SK-N-SH (cell line): ENCODE measurements at regions not wholly inside any gene's neighbourhood (a gene's known extent, or its start where the extent isn't known, plus 50 kb on each side); places are given as distances from the start of the nearest gene placed in this dataset.

ENCODE experiments used
- CTCF ChIA-PET: fragments of 300-600, 350-600 bp; formaldehyde crosslinking; extraction: SDS; loops from one replicate; lab custom pipeline; 2021; lab: Yijun Ruan, JAX
- POLR2A ChIA-PET: fragments of 350-600 bp; sonication (Branson Sonifier 250); formaldehyde crosslinking; extraction: SDS; loops from one replicate; lab custom pipeline; 2020; ENCODE audit warnings: antibody characterized with exemption, inconsistent platforms; lab: Yijun Ruan, JAX
- DNase-seq: peaks from one replicate; pipeline ENCODE4 v3.0.0; 2012
- H2AFZ ChIP-seq: fragments of 200-600 bp; sonication (generic); 2 replicates; pipeline ENCODE4 v1.8.1; 2016; ENCODE audit warnings: antibody characterized with exemption, mild to moderate bottlenecking, low read depth
- H3F3A ChIP-seq: fragments of 200-600 bp; sonication (generic); replicated peaks from 2 replicates; pipeline ENCODE3; 2016; ENCODE audit warnings: antibody characterized with exemption, mild to moderate bottlenecking; ENCODE audit not compliant: insufficient read depth
- H3K27ac ChIP-seq, 2 experiments: fragments of 200-500 bp in 1 of 2; fragments of 200-600 bp in 1 of 2; sonication (Bioruptor generic) in 1 of 2; sonication (generic), shearing (Covaris generic) in 1 of 2; 2 replicates each; pipeline versions ENCODE4 v1.5.1 to v1.6.1; 2014 to 2016; ENCODE audit warnings: low read depth in 2 of 2, inconsistent platforms in 1 of 2, low read length in 1 of 2, mild to moderate bottlenecking in 1 of 2, mixed read lengths in 1 of 2
- H3K27me3 ChIP-seq: fragments of 200-600 bp; sonication (generic), shearing (Covaris generic); 2 replicates; pipeline ENCODE4 v1.6.1; 2016; ENCODE audit warnings: mixed run types; ENCODE audit not compliant: insufficient read depth
- H3K36me3 ChIP-seq, 2 experiments: fragments of 200-500 bp in 1 of 2; fragments of 200-600 bp in 1 of 2; sonication (Bioruptor generic) in 1 of 2; sonication (generic) in 1 of 2; replicated peaks in 1 of 2; 2 replicates each; pipeline versions ENCODE3 to v1.5.1; 2014 to 2016; ENCODE audit warnings: low read length in 1 of 2, mild to moderate bottlenecking in 1 of 2; ENCODE audit not compliant: insufficient read depth in 2 of 2, control insufficient read depth in 1 of 2
- H3K4me1 ChIP-seq, 2 experiments: fragments of 200-500 bp in 1 of 2; fragments of 200-600 bp in 1 of 2; sonication (Bioruptor generic) in 1 of 2; sonication (generic), shearing (Covaris generic) in 1 of 2; 2 replicates each; pipeline versions ENCODE4 v1.5.1 to v1.6.1; 2014 to 2016; ENCODE audit warnings: low read depth in 1 of 2, low read length in 1 of 2, mixed run types in 1 of 2; ENCODE audit not compliant: insufficient read depth in 2 of 2, control insufficient read depth in 1 of 2
- H3K4me2 ChIP-seq: fragments of 200-600 bp; sonication (generic), shearing (Covaris generic); 2 replicates; pipeline ENCODE4 v1.6.1; 2017; ENCODE audit warnings: mixed run types
- H3K4me3 ChIP-seq, 2 experiments: fragments of 200-500 bp in 1 of 2; fragments of 200-600 bp in 1 of 2; sonication (Bioruptor generic) in 1 of 2; sonication (generic), shearing (Covaris generic) in 1 of 2; 2 replicates each; pipeline versions ENCODE4 v1.5.1 to v1.8.1; 2014 to 2016; ENCODE audit warnings: low read depth in 2 of 2, inconsistent platforms in 1 of 2, low read length in 1 of 2, mild to moderate bottlenecking in 1 of 2, mixed read lengths in 1 of 2, moderate library complexity in 1 of 2
- H3K79me2 ChIP-seq: fragments of 200-600 bp; sonication (generic); 2 replicates; pipeline ENCODE4 v1.8.1; 2017; ENCODE audit warnings: mild to moderate bottlenecking; ENCODE audit not compliant: insufficient read depth
- H3K9ac ChIP-seq: fragments of 200-600 bp; sonication (generic); 2 replicates; pipeline ENCODE4 v1.6.1; 2017; ENCODE audit warnings: mixed run types
- H3K9me2 ChIP-seq: fragments of 200-600 bp; sonication (generic); 2 replicates; pipeline ENCODE4 v1.6.1; 2017; ENCODE audit warnings: mixed run types
- H3K9me3 ChIP-seq: fragments of 200-600 bp; sonication (generic); 2 replicates; pipeline ENCODE4 v1.6.1; 2017; ENCODE audit warnings: mixed run types, mild to moderate bottlenecking, moderate library complexity
- H4K20me1 ChIP-seq: fragments of 200-600 bp; sonication (generic); 2 replicates; pipeline ENCODE4 v1.6.1; 2017; ENCODE audit warnings: mild to moderate bottlenecking, mixed run types; ENCODE audit not compliant: insufficient read depth
- CHD2 ChIP-seq: fragments of 150-350 bp; IDR thresholded peaks from 2 replicates; pipeline ENCODE4 v1.6.1; 2018; ENCODE audit warnings: low read length; ENCODE audit not compliant: partially characterized antibody
- EP300 ChIP-seq, 2 experiments: IDR thresholded peaks; 2 replicates each; pipeline versions ENCODE4 v1.4.0 to v1.6.1; 2012; ENCODE audit warnings: borderline replicate concordance in 1 of 2, low read depth in 1 of 2, low read length in 1 of 2
- EZH2phosphoT487 ChIP-seq: fragments of 200-600 bp; sonication (generic); IDR thresholded peaks from 2 replicates; pipeline ENCODE4 v1.6.1; 2017; ENCODE audit warnings: low read depth, mixed run types, mild to moderate bottlenecking, antibody characterized with exemption, moderate library complexity, borderline replicate concordance
- FOSL2 ChIP-seq: IDR thresholded peaks from 2 replicates; pipeline ENCODE4 v1.4.0; 2012; ENCODE audit warnings: low read depth, mild to moderate bottlenecking, moderate library complexity, borderline replicate concordance
- FOXJ3 ChIP-seq: sonication (generic); formaldehyde crosslinking; IDR thresholded peaks from 2 replicates; pipeline ENCODE4 v1.5.1; 2020; ENCODE audit warnings: mild to moderate bottlenecking, missing genetic modification reagents
- GABPA ChIP-seq: IDR thresholded peaks from 2 replicates; pipeline ENCODE4 v1.4.0; 2012; ENCODE audit warnings: low read depth, mild to moderate bottlenecking
- GATA2 ChIP-seq: sonication (generic); formaldehyde crosslinking; IDR thresholded peaks from 2 replicates; pipeline ENCODE4 v1.5.0; 2020; ENCODE audit warnings: mild to moderate bottlenecking, missing genetic modification reagents
- IRF3 ChIP-seq: fragments of 150-350 bp; IDR thresholded peaks from 2 replicates; pipeline ENCODE4 v1.6.1; 2016; ENCODE audit warnings: mild to moderate bottlenecking, low read depth, low read length
- MAX ChIP-seq: IDR thresholded peaks from 2 replicates; pipeline ENCODE4 v1.4.0; 2012; ENCODE audit warnings: low read depth
- MEF2A ChIP-seq: IDR thresholded peaks from 2 replicates; pipeline ENCODE4 v1.4.0; 2012; ENCODE audit warnings: low read depth, borderline replicate concordance
- MXI1 ChIP-seq: IDR thresholded peaks from 2 replicates; pipeline ENCODE4 v1.6.1; 2012; ENCODE audit warnings: mild to moderate bottlenecking, low read depth, low read length, improper control_type of control experiment
- NFIC ChIP-seq: IDR thresholded peaks from 2 replicates; pipeline ENCODE4 v1.4.0; 2012; ENCODE audit warnings: borderline replicate concordance
- RFX5 ChIP-seq: IDR thresholded peaks from 2 replicates; pipeline ENCODE4 v1.6.1; 2012; ENCODE audit warnings: mild to moderate bottlenecking, improper control_type of control experiment, low read length
- SMC3 ChIP-seq: IDR thresholded peaks from 2 replicates; pipeline ENCODE4 v1.6.1; 2012; ENCODE audit warnings: low read depth, low read length, improper control_type of control experiment
- TAF1 ChIP-seq: IDR thresholded peaks from 2 replicates; pipeline ENCODE4 v1.6.1; 2012; ENCODE audit warnings: low read depth, mild to moderate bottlenecking, low read length, moderate library complexity, borderline replicate concordance
- TCF12 ChIP-seq: IDR thresholded peaks from 2 replicates; pipeline ENCODE4 v1.4.0; 2012
- YY1 ChIP-seq: IDR thresholded peaks from 2 replicates; pipeline ENCODE4 v1.4.0; 2012; ENCODE audit warnings: low read depth, mild to moderate bottlenecking
- ZBTB33 ChIP-seq: IDR thresholded peaks from 2 replicates; pipeline ENCODE4 v1.4.0; 2012; ENCODE audit warnings: low read depth, borderline replicate concordance
- WGBS: methylation state at CpG from one replicate; pipeline ENCODE4 v1.1.6; 2017; ENCODE audit warnings: low lambda C conversion rate; 5-methylcytosine and 5-hydroxymethylcytosine counted together
- TF ChIP-seq, protein P1 (sequence below): fragments of 200-600 bp; sonication (generic); IDR thresholded peaks from 2 replicates; pipeline ENCODE4 v1.6.1; 2017; ENCODE audit warnings: antibody characterized with exemption, mild to moderate bottlenecking, moderate library complexity
- TF ChIP-seq, protein P2 (sequence below): IDR thresholded peaks from 2 replicates; pipeline ENCODE4 v1.6.1; 2012; ENCODE audit warnings: mild to moderate bottlenecking, low read depth, low read length, moderate library complexity

- no peak for TF ChIP-seq EP300 (IDR thresholded peaks at IDR 0.05; ENCODE audit: borderline replicate concordance in 1 of 2, low read depth in 1 of 2, low read length in 1 of 2)
- TF ChIP-seq, all 33 proteins: peak for 0
Measured at GRCh38 chr2:51224790-51225189, 192.9 kb upstream of the NRXN1 start (continued).

DNA sequence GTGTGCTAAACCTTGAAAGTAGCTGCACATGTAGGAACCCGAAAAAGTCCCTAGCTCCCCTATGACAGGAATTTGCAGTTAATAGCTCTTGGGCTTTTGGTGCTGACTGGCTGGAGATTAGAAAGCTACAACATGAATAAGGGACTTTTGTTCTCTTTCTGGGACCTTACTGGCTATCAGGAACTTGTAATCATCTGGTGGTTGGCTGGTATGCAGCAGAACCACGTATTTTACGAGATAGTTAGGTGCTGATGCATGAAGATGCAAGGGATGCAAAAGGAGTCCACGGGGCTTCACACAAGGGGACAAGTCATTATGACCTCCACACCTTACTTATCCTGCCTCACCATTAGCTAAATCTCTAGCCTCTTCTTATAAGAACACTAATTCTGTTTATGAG, 190.2 kb upstream of the NRXN1 start:
- Histone ChIP-seq H4K20me1 (no peaks in the 10 kb centered on the region), H3F3A (no peaks in the 10 kb centered on the region), H3K9me3 (no peaks in the 10 kb centered on the region), H3K79me2 (no peaks in the 10 kb centered on the region), H3K36me3 (no peaks in the 10 kb centered on the region), H3K27me3 (no peaks in the 10 kb centered on the region), H3K4me2 (no peak overlapping the region), H3K4me3 (no peak overlapping the region), H3K4me1 (no peaks in the 10 kb centered on the region), H2AFZ (no peak overlapping the region), H3K9me2 (no peaks in the 10 kb centered on the region), H3K27ac (no peak overlapping the region), H3K9ac (no peak overlapping the region)
- ChIA-PET CTCF (no interaction called here), POLR2A (interaction anchor here (0.6 kb wide), 1 partner anchor 8 kb away, joined by 3 read pairs; no protein-coding TSS in a partner anchor)
- 9% methylated on average over 4 of the region's 4 CpGs for WGBS
- TF ChIP-seq GATA2 (no peak), SMC3 (no peak), GABPA (no peak), IRF3 (no peak), CHD2 (no peak), TCF12 (no peak), ZBTB33 (no peak), MEF2A (no peak), EZH2phosphoT487 (no peak), MAX (no peak), FOSL2 (no peak), EP300 (IDR thresholded peaks at IDR 0.05; ENCODE audit: borderline replicate concordance in 1 of 2, low read depth in 1 of 2, low read length in 1 of 2) (no peak), MXI1 (no peak), RFX5 (no peak), YY1 (no peak), FOXJ3 (CRISPR knock-in tag) (no peak), NFIC (no peak), TAF1 (no peak)
- TF ChIP-seq, protein P1, sequence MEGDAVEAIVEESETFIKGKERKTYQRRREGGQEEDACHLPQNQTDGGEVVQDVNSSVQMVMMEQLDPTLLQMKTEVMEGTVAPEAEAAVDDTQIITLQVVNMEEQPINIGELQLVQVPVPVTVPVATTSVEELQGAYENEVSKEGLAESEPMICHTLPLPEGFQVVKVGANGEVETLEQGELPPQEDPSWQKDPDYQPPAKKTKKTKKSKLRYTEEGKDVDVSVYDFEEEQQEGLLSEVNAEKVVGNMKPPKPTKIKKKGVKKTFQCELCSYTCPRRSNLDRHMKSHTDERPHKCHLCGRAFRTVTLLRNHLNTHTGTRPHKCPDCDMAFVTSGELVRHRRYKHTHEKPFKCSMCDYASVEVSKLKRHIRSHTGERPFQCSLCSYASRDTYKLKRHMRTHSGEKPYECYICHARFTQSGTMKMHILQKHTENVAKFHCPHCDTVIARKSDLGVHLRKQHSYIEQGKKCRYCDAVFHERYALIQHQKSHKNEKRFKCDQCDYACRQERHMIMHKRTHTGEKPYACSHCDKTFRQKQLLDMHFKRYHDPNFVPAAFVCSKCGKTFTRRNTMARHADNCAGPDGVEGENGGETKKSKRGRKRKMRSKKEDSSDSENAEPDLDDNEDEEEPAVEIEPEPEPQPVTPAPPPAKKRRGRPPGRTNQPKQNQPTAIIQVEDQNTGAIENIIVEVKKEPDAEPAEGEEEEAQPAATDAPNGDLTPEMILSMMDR: no peak
- TF ChIP-seq, protein P2, sequence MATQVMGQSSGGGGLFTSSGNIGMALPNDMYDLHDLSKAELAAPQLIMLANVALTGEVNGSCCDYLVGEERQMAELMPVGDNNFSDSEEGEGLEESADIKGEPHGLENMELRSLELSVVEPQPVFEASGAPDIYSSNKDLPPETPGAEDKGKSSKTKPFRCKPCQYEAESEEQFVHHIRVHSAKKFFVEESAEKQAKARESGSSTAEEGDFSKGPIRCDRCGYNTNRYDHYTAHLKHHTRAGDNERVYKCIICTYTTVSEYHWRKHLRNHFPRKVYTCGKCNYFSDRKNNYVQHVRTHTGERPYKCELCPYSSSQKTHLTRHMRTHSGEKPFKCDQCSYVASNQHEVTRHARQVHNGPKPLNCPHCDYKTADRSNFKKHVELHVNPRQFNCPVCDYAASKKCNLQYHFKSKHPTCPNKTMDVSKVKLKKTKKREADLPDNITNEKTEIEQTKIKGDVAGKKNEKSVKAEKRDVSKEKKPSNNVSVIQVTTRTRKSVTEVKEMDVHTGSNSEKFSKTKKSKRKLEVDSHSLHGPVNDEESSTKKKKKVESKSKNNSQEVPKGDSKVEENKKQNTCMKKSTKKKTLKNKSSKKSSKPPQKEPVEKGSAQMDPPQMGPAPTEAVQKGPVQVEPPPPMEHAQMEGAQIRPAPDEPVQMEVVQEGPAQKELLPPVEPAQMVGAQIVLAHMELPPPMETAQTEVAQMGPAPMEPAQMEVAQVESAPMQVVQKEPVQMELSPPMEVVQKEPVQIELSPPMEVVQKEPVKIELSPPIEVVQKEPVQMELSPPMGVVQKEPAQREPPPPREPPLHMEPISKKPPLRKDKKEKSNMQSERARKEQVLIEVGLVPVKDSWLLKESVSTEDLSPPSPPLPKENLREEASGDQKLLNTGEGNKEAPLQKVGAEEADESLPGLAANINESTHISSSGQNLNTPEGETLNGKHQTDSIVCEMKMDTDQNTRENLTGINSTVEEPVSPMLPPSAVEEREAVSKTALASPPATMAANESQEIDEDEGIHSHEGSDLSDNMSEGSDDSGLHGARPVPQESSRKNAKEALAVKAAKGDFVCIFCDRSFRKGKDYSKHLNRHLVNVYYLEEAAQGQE: no peak
- no peak for DNase-seq
